GM13976 (cell line): ENCODE measurements at regions not wholly inside any gene's neighbourhood (a gene's known extent, or its start where the extent isn't known, plus 50 kb on each side); places are given as distances from the start of the nearest gene placed in this dataset.

Source experiments
- DNase-seq: peaks from one replicate; pipeline ENCODE4 v3.0.0; 2012; ENCODE audit warnings: low spot score
- in situ Hi-C: fragments of 300-500 bp; cut with MboI; formaldehyde crosslinking; loops from one replicate; pipeline ENCODE4 v1.12.0; 2022; ENCODE audit warnings: low sequenced_read_pairs, mixed read lengths, inconsistent platforms; ENCODE audit not compliant: unreplicated experiment
- TF ChIP-seq, protein P1 (sequence below): IDR thresholded peaks from 2 replicates; pipeline ENCODE4 v1.5.1; 2012; ENCODE audit warnings: borderline replicate concordance, mild to moderate bottlenecking; ENCODE audit not compliant: insufficient read depth; ENCODE audit errors: extremely low read depth, missing control alignments, control extremely low read depth

DNA sequence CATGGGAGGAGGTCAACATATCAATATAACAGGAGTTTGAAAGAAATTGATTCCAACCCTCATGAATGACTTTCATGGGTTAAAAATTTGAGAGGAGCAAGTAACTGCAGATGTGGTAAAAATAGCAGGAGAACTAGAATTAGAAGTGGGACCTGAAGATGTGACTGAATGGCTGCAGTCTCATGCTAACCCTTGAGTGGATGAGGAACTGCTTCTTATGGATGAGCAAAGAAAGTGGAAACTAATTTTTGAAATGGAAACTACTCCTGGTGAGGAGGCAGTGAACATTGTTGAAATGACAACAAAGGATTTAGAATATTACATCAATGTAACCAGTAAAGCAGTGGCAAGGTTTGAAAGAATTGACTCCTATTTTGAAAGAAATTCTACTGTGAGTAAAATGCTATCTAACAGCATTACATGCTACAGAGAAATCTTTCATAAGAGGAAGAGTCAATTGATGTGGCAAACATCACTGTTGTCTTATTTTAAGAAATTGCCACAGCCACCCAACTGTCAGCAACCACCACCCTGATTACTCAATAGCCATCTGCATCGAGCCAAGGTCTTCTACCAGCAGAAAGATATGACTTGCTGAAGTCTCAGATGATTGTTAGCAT, 1683.2 kb downstream of the MAT2B start:
- TF ChIP-seq, protein P1, sequence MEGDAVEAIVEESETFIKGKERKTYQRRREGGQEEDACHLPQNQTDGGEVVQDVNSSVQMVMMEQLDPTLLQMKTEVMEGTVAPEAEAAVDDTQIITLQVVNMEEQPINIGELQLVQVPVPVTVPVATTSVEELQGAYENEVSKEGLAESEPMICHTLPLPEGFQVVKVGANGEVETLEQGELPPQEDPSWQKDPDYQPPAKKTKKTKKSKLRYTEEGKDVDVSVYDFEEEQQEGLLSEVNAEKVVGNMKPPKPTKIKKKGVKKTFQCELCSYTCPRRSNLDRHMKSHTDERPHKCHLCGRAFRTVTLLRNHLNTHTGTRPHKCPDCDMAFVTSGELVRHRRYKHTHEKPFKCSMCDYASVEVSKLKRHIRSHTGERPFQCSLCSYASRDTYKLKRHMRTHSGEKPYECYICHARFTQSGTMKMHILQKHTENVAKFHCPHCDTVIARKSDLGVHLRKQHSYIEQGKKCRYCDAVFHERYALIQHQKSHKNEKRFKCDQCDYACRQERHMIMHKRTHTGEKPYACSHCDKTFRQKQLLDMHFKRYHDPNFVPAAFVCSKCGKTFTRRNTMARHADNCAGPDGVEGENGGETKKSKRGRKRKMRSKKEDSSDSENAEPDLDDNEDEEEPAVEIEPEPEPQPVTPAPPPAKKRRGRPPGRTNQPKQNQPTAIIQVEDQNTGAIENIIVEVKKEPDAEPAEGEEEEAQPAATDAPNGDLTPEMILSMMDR: no peak
- in situ Hi-C loops: no loop called here
- DNase-seq: no peak

DNA sequence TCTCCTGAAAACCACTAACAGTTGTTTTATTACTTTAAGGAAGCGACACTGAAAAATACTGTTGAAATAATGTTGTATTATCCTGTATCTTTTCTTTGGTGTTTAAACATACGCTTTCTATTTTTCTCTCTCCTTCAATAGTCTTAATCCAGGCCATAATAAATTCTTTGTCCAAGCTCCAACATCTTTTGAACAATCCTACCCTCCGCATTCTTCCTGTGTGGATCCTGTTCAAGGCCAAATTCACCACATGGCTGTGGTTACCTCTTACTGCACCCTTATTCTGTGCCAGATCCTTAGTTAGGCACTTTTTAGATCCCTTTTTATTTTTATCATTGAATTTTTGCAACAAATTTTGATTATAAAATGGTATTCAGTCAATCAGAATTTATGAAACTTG, 1691.5 kb downstream of the MAT2B start:
- no peak for DNase-seq
- in situ Hi-C loops: no loop called here

DNA sequence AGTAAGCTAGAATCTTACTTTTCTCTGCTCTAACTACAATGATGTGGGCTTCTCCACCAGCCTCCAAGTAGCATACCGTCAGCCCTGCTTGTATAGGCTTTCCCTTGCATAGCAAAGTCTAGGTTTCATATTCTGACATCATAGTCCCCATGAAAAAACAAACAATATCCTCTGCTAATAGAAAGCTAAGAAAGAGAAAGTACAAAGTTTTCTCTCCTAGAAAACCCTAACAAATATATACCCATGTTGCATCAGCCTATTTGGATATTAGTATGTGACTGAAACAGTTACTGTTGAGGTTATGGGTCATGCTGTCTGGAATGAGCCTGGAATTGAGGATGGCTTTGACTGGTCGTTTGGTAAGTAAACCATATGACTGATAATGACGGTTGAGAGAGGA, 1696.0 kb downstream of the MAT2B start:
- TF ChIP-seq, protein P1: no peak
- in situ Hi-C loops: no loop called here

More for the DNA sequence above, 1691.5 kb downstream of the MAT2B start:
- TF ChIP-seq, protein P1: no peak

DNA sequence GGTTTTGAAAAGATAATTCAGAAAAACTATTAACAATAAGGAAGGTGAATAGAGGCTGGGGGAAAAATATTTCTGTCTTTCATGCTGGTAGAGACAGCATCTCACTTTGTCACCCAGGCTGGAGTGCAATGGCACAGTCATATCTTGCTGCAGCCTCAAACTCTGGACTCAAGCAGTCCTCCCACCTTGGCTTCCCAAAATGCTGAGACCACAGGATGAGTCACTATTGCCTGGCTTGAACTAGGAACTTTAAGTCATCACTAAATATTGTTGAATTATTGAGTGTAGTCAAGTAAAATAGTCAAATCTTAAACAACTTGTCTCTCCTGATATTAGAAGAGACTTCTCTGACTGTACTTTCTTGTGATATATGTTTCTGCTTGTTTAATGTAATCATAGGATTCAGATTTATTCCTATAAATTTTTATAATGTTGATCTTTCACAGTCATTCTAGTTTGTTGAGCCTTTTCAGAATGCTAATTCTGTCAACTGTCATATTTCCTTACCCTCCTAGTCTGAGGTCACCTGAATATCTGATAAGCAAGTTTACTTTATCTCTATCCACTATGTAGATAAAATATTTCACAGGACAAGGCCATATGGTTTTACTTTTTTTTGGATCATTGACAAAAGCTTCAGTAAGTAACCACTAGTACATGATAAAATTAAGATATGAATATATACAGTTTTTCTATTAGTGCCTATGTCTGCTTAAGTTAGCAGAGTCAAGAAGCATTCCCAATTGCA, 1696.5 kb downstream of the MAT2B start:
- no peak for DNase-seq
- TF ChIP-seq, protein P1: no peak
- in situ Hi-C loops: no loop called here

More for the DNA sequence above, 1696.0 kb downstream of the MAT2B start:
- DNase-seq: no peak

DNA sequence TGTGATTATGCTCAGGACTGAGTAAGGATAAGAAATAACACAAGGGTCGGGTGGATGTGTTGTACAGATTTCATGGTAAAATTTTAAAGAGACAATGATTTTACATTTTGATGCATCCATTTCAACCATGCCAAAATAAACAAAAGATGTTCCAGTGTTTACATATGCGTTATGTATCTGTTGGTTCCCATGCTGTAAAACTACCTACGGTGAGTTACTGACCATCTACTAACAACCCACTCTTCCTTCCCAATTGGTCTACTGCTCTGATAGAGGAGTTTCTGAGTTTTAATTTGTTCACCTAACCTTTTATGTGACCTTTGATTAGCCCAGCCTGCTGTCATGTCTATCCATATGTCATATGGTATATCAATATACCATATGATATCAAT, 1697.1 kb downstream of the MAT2B start:
- TF ChIP-seq, protein P1: no peak
- in situ Hi-C loops: no loop called here
- no peak for DNase-seq

DNA sequence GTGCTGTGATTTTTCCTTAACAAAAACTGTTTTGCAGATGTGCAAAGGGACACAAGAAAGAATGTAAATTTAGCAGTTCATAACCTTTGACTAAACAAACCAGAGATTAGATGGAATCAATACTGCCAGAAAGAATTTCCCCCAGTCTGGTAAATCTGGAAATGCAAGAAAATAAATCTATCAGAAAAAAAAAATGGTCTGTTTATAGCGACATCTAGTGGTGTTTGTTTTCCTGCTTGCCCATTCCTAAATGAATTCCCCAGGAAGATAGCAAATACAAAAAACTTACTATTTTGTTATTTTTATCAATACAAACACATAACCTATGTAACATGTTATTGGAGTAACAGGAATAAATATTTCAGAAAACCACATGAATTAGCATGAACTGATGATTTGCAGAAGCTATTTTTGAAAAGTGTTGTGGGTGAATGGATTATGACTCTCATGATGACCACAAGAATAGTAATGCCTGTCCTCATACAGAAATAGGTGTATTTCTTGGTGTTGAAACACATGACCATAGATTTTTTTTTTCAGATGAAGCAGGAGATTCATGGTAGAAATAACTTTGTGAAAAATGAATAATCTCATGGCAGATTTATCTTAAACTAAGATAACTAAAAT, 1703.8 kb downstream of the MAT2B start:
- DNase-seq: peak; percentile 21
- TF ChIP-seq, protein P1: peak; percentile 44
- in situ Hi-C loops: no loop called here
